H1 (cell line): ENCODE measurements at regions not wholly inside any gene's neighbourhood (a gene's known extent, or its start where the extent isn't known, plus 50 kb on each side); places are given as distances from the start of the nearest gene placed in this dataset.

Source experiments
- CTCF ChIA-PET: fragments of 300-600 bp; sonication (Branson Sonifier 250); formaldehyde crosslinking; loops from one replicate; lab custom pipeline; 2021; ENCODE audit not compliant: partially characterized antibody; lab: Charles Lee
- POLR2A ChIA-PET: fragments of 300-600 bp; sonication (Branson Sonifier 250); formaldehyde crosslinking; loops from one replicate; lab custom pipeline; 2021; ENCODE audit warnings: inconsistent platforms; ENCODE audit not compliant: partially characterized antibody; lab: Charles Lee
- DNase-seq, 2 experiments: peaks; one replicate each; pipeline versions ENCODE4 v3.0.0 to v3.0.0-alpha.2; 2010 to 2022; ENCODE audit warnings: low spot score in 2 of 2, low read depth in 1 of 2, mixed read lengths in 1 of 2
- FAIRE-seq: peaks from 2 replicates; lab custom pipeline; 2011; peaks lifted over from hg19 to GRCh38; lab: Jason Lieb, UNC
- H2AFZ ChIP-seq: 2 replicates; pipeline ENCODE4 v1.8.1; 2012; ENCODE audit warnings: low read length, inconsistent platforms
- H2AK5ac ChIP-seq: 2 replicates; pipeline ENCODE4 v1.6.1; 2013; ENCODE audit warnings: low read depth, low read length
- H2BK120ac ChIP-seq: replicated peaks from 2 replicates; pipeline ENCODE3; 2013; ENCODE audit warnings: low read depth, low read length, inconsistent platforms
- H2BK12ac ChIP-seq: 2 replicates; pipeline ENCODE4 v1.6.1; 2013; ENCODE audit warnings: low read depth, low read length
- H2BK15ac ChIP-seq: 2 replicates; pipeline ENCODE4 v1.6.1; 2013; ENCODE audit warnings: low read length
- H2BK20ac ChIP-seq: 2 replicates; pipeline ENCODE4 v1.6.1; 2013; ENCODE audit warnings: low read length
- H2BK5ac ChIP-seq: 2 replicates; pipeline ENCODE4 v1.6.1; 2013; ENCODE audit warnings: low read depth, low read length
- H3K14ac ChIP-seq: 2 replicates; pipeline ENCODE4 v1.6.1; 2013; ENCODE audit warnings: inconsistent platforms; ENCODE audit not compliant: insufficient read length
- H3K18ac ChIP-seq: 2 replicates; pipeline ENCODE4 v1.6.1; 2013; ENCODE audit warnings: low read length; ENCODE audit errors: extremely low read depth
- H3K23ac ChIP-seq: 2 replicates; pipeline ENCODE4 v1.6.1; 2013; ENCODE audit warnings: inconsistent platforms; ENCODE audit not compliant: insufficient read length
- H3K23me2 ChIP-seq: 2 replicates; pipeline ENCODE4 v1.6.1; 2013; ENCODE audit warnings: low read depth, low read length
- H3K27ac ChIP-seq: 2 replicates; pipeline ENCODE4 v1.6.1; 2011; ENCODE audit warnings: low read depth, low read length, inconsistent platforms
- H3K27me3 ChIP-seq, 4 experiments: replicated peaks in 1 of 4; 1 replicate in 1 of 4; 2 replicates in 3 of 4; pipeline versions ENCODE4 v1.6.1 to v1.8.1; 2011 to 2013; ENCODE audit warnings: low read length in 3 of 4, mild to moderate bottlenecking in 3 of 4, inconsistent platforms in 2 of 4, mixed read lengths in 2 of 4, moderate library complexity in 1 of 4; ENCODE audit not compliant: control insufficient read depth in 3 of 4, insufficient read depth in 3 of 4; ENCODE audit errors: extremely low read depth in 1 of 4
- H3K36me3 ChIP-seq, 4 experiments: 2 replicates each; pipeline versions ENCODE4 v1.6.1 to v1.8.1; 2011 to 2013; ENCODE audit warnings: mild to moderate bottlenecking in 4 of 4, low read length in 3 of 4, moderate library complexity in 2 of 4, control low read depth in 1 of 4, inconsistent platforms in 1 of 4; ENCODE audit not compliant: insufficient read depth in 4 of 4, control insufficient read depth in 2 of 4
- H3K4ac ChIP-seq: replicated peaks from 2 replicates; pipeline ENCODE3; 2013; ENCODE audit warnings: low read length, low read depth, mixed read lengths, inconsistent platforms; ENCODE audit not compliant: insufficient read length
- H3K4me1 ChIP-seq, 4 experiments: replicated peaks in 1 of 4; 1 replicate in 1 of 4; 2 replicates in 3 of 4; pipeline versions ENCODE4 v1.6.1 to v1.8.1; 2011 to 2013; ENCODE audit warnings: low read length in 3 of 4, inconsistent platforms in 2 of 4, mixed read lengths in 1 of 4; ENCODE audit not compliant: insufficient read depth in 4 of 4, control insufficient read depth in 3 of 4
- H3K4me2 ChIP-seq, 2 experiments: 2 replicates each; pipeline versions ENCODE4 v1.6.1 to v1.8.1; 2011 to 2013; ENCODE audit warnings: low read depth in 2 of 2, low read length in 2 of 2, control low read depth in 1 of 2, inconsistent platforms in 1 of 2, mild to moderate bottlenecking in 1 of 2; ENCODE audit not compliant: insufficient read depth in 1 of 2
- H3K4me3 ChIP-seq, 4 experiments: fragments of 200-600, 300-600 bp in 1 of 4; sonication (generic), shearing (Covaris generic), sonication (Bioruptor Twin) in 1 of 4; 2 replicates each; pipeline versions ENCODE4 v1.5.1 to v1.8.1; 2011 to 2016; ENCODE audit warnings: low read length in 4 of 4, low read depth in 3 of 4, control low read depth in 2 of 4, inconsistent platforms in 2 of 4, mild to moderate bottlenecking in 2 of 4, mixed read lengths in 1 of 4, moderate library complexity in 1 of 4; ENCODE audit not compliant: insufficient read depth in 2 of 4; ENCODE audit errors: extremely low read depth in 1 of 4
- H3K56ac ChIP-seq: replicated peaks from 2 replicates; pipeline ENCODE3; 2013; ENCODE audit warnings: low read depth, mild to moderate bottlenecking, mixed read lengths, low read length, inconsistent platforms; ENCODE audit not compliant: insufficient read length
- H3K79me1 ChIP-seq: 2 replicates; pipeline ENCODE4 v1.6.1; 2013; ENCODE audit warnings: low read depth, low read length, control low read depth
- H3K79me2 ChIP-seq, 2 experiments: 2 replicates each; pipeline versions ENCODE4 v1.6.1 to v1.8.1; 2012 to 2013; ENCODE audit warnings: low read length in 2 of 2, mild to moderate bottlenecking in 2 of 2, inconsistent platforms in 1 of 2; ENCODE audit not compliant: insufficient read depth in 2 of 2, control insufficient read depth in 1 of 2
- H3K9ac ChIP-seq, 4 experiments: replicated peaks in 1 of 4; 1 replicate in 1 of 4; 2 replicates in 3 of 4; pipeline versions ENCODE4 v1.6.1 to v1.8.1; 2011 to 2013; ENCODE audit warnings: low read depth in 3 of 4, low read length in 3 of 4, control low read depth in 2 of 4, mild to moderate bottlenecking in 2 of 4, moderate library complexity in 2 of 4, inconsistent platforms in 1 of 4; ENCODE audit errors: extremely low read depth in 1 of 4
- H3K9me3 ChIP-seq, 2 experiments: 2 replicates each; pipeline versions ENCODE4 v1.6.1 to v1.8.1; 2012 to 2013; ENCODE audit warnings: mild to moderate bottlenecking in 2 of 2, moderate library complexity in 2 of 2, control low read depth in 1 of 2, inconsistent platforms in 1 of 2, low read depth in 1 of 2, low read length in 1 of 2, mixed read lengths in 1 of 2; ENCODE audit not compliant: insufficient read depth in 2 of 2
- H4K20me1 ChIP-seq, 2 experiments: replicated peaks in 1 of 2; 2 replicates each; pipeline versions ENCODE3 to v1.8.1; 2011 to 2013; ENCODE audit warnings: inconsistent platforms in 2 of 2, low read length in 2 of 2, mild to moderate bottlenecking in 1 of 2; ENCODE audit not compliant: insufficient read depth in 2 of 2, control insufficient read depth in 1 of 2
- H4K5ac ChIP-seq: 2 replicates; pipeline ENCODE4 v1.6.1; 2013; ENCODE audit warnings: low read length, low read depth, mixed read lengths, inconsistent platforms; ENCODE audit not compliant: insufficient read length
- H4K8ac ChIP-seq: 2 replicates; pipeline ENCODE4 v1.8.0; 2013; ENCODE audit warnings: mild to moderate bottlenecking, moderate library complexity, low read length, inconsistent platforms; ENCODE audit not compliant: insufficient read depth; ENCODE audit errors: extremely low read depth
- H4K91ac ChIP-seq: replicated peaks from 2 replicates; pipeline ENCODE3; 2013; ENCODE audit warnings: low read length, mixed read lengths, inconsistent platforms; ENCODE audit not compliant: insufficient read length
- BRCA1 ChIP-seq: IDR thresholded peaks from 2 replicates; pipeline ENCODE4 v1.6.1; 2012; ENCODE audit warnings: low read depth, low read length, improper control_type of control experiment
- CEBPB ChIP-seq: IDR thresholded peaks from 2 replicates; pipeline ENCODE4 v1.6.1; 2012; ENCODE audit warnings: low read depth, low read length
- KDM5A ChIP-seq: fragments of 200-600 bp; IDR thresholded peaks from 2 replicates; pipeline ENCODE4 v1.7.1; 2012; ENCODE audit warnings: mild to moderate bottlenecking, low read length, inconsistent platforms, mixed read lengths
- RFX5 ChIP-seq: IDR thresholded peaks from 2 replicates; pipeline ENCODE4 v1.6.1; 2011; ENCODE audit warnings: low read depth, low read length, improper control_type of control experiment, borderline replicate concordance
- RXRA ChIP-seq: IDR thresholded peaks from 2 replicates; pipeline ENCODE4 v1.6.1; 2011; ENCODE audit warnings: low read depth, mild to moderate bottlenecking, low read length, moderate library complexity; ENCODE audit not compliant: insufficient read depth
- SIN3A ChIP-seq, 2 experiments: IDR thresholded peaks in 1 of 2; conservative IDR thresholded peaks in 1 of 2; 2 replicates each; pipeline ENCODE4 v1.6.1; 2011 to 2012; ENCODE audit warnings: low read length in 2 of 2, improper control_type of control experiment in 1 of 2, low read depth in 1 of 2, mild to moderate bottlenecking in 1 of 2
- SP4 ChIP-seq: IDR thresholded peaks from 2 replicates; pipeline ENCODE4 v1.6.1; 2012; ENCODE audit warnings: low read length, inconsistent platforms
- SUZ12 ChIP-seq: fragments of 200-600 bp; sonication (generic); IDR thresholded peaks from 2 replicates; pipeline ENCODE4 v1.6.1; 2012; ENCODE audit warnings: mild to moderate bottlenecking, inconsistent platforms, low read length, moderate library complexity, mixed read lengths
- TBP ChIP-seq: IDR thresholded peaks from 2 replicates; pipeline ENCODE4 v1.6.1; 2011; ENCODE audit warnings: low read depth, low read length, improper control_type of control experiment
- WGBS, 2 experiments: shearing (Covaris generic) in 1 of 2; methylation state at CpG; one replicate each; pipeline versions ENCODE4 v1.1.6 to v1.1.7; 2013 to 2015; ENCODE audit warnings: low lambda C conversion rate in 2 of 2, mixed read lengths in 2 of 2, inconsistent platforms in 1 of 2, low coverage in 1 of 2, missing lambda C conversion rate in 1 of 2; ENCODE audit not compliant: insufficient replicate concordance in 2 of 2, insufficient coverage in 1 of 2, insufficient read length in 1 of 2; ENCODE audit errors: extremely low coverage in 1 of 2, missing lambda C conversion rate in 1 of 2; 5-methylcytosine and 5-hydroxymethylcytosine counted together
- TF ChIP-seq, protein P1 (sequence below): IDR thresholded peaks from 2 replicates; pipeline ENCODE4 v1.6.1; 2012; ENCODE audit warnings: inconsistent platforms
- TF ChIP-seq, protein P2 (sequence below), 3 experiments: IDR thresholded peaks; 1 replicate in 2 of 3; 2 replicates in 1 of 3; pipeline versions ENCODE4 v1.5.1 to v1.6.1; 2011; ENCODE audit warnings: low read length in 3 of 3, mild to moderate bottlenecking in 3 of 3, inconsistent platforms in 2 of 3, low read depth in 1 of 3, moderate library complexity in 1 of 3; ENCODE audit not compliant: insufficient read depth in 1 of 3; ENCODE audit errors: control extremely low read depth in 1 of 3

DNA sequence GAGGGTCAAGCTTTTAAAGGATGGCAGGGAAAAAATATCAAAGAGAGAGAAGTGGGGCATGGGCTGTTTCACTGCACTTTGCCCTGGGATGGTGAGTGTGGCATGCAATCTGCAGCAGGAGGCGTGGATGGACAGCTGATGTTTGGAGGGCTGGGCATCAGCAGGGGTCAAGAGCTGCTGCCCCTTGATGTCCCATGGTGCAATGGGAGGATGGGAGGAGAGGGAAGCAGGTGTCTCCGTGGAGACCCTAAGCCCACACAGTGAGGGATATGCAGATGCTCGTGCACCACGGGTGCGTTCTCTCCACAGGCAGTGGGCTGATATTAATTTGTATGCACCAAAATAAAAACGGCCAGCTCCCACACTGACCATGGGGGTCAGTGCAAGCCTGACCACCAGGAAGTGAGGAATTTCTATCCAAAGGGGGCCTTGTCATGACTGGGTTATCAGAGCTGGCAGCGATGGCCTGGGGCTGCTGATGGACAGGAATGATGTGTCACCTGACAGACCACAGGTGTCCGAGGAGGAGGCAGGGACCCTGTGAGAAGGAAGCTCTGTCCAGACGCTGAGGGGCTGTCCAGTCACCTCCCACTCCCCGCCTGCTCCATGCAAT lies 183.6 kb downstream of the IRF8 start:
- POLR2A ChIA-PET = interaction anchor here (0.6 kb wide), 1 partner anchor 37 kb away, joined by 3 read pairs; no protein-coding TSS in a partner anchor
- H3K18ac ChIP-seq = no peak overlapping the region
- H3K14ac ChIP-seq = no peak overlapping the region
- CTCF ChIA-PET = interaction anchor here (0.7 to 4.0 kb wide), 10 partner anchors 9 to 435 kb away, joined by 3 to 11 read pairs (median 4); no protein-coding TSS in a partner anchor
- no peak overlapping the region for H2BK5ac ChIP-seq
- H3K27me3 ChIP-seq = no peaks in the 10 kb centered on the region
- no peaks in the 10 kb centered on the region for H3K4me1 ChIP-seq
- H3K4ac ChIP-seq = no peak overlapping the region
- H3K79me1 ChIP-seq = no peaks in the 10 kb centered on the region
- no peak overlapping the region for H2BK120ac ChIP-seq
- no peak overlapping the region for H2BK15ac ChIP-seq
- no peak overlapping the region for H3K23ac ChIP-seq
- no peaks in the 10 kb centered on the region for H3K9me3 ChIP-seq
- H3K4me2 ChIP-seq = no peak overlapping the region
- no peaks in the 10 kb centered on the region for H4K20me1 ChIP-seq
- no peak overlapping the region for H2AK5ac ChIP-seq
- no peaks in the 10 kb centered on the region for H3K23me2 ChIP-seq
- no peaks in the 10 kb centered on the region for H3K36me3 ChIP-seq
- no peak for FAIRE-seq
- 74% methylated on average over 10 of the region's 10 CpGs; no CpG with 5 or more reads in 1 of the 2 experiments for WGBS, 2 experiments
- H4K91ac ChIP-seq = no peak overlapping the region
- DNase-seq = no peak
- no peak overlapping the region for H3K56ac ChIP-seq
- no peak overlapping the region for H2BK20ac ChIP-seq
- no peak overlapping the region for H2BK12ac ChIP-seq
- H4K8ac ChIP-seq = no peak overlapping the region
- no peak overlapping the region for H2AFZ ChIP-seq
- H3K27ac ChIP-seq = no peak overlapping the region
- H3K79me2 ChIP-seq = no peaks in the 10 kb centered on the region
- H3K4me3 ChIP-seq = no peak overlapping the region
- H4K5ac ChIP-seq = no peak overlapping the region
- no peak overlapping the region for H3K9ac ChIP-seq
- TF ChIP-seq, protein P1, sequence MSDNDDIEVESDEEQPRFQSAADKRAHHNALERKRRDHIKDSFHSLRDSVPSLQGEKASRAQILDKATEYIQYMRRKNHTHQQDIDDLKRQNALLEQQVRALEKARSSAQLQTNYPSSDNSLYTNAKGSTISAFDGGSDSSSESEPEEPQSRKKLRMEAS = no peak
- TF ChIP-seq RFX5 (no peak), TBP (no peak), CEBPB (no peak), KDM5A (no peak), SIN3A (conservative IDR thresholded peaks at IDR 0.05 in 1 of 2, IDR thresholded peaks at IDR 0.05 in 1 of 2; ENCODE audit: low read depth in 1 of 2, low read length in 2 of 2) (no peak), SP4 (no peak), SUZ12 (no peak), BRCA1 (no peak), RXRA (no peak)
- TF ChIP-seq, protein P2, sequence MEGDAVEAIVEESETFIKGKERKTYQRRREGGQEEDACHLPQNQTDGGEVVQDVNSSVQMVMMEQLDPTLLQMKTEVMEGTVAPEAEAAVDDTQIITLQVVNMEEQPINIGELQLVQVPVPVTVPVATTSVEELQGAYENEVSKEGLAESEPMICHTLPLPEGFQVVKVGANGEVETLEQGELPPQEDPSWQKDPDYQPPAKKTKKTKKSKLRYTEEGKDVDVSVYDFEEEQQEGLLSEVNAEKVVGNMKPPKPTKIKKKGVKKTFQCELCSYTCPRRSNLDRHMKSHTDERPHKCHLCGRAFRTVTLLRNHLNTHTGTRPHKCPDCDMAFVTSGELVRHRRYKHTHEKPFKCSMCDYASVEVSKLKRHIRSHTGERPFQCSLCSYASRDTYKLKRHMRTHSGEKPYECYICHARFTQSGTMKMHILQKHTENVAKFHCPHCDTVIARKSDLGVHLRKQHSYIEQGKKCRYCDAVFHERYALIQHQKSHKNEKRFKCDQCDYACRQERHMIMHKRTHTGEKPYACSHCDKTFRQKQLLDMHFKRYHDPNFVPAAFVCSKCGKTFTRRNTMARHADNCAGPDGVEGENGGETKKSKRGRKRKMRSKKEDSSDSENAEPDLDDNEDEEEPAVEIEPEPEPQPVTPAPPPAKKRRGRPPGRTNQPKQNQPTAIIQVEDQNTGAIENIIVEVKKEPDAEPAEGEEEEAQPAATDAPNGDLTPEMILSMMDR (IDR thresholded peaks at IDR 0.05; ENCODE audit: control extremely low read depth in 1 of 3, insufficient read depth in 1 of 3, low read depth in 1 of 3, low read length in 3 of 3) = no peak
